ENCODE measurements at regions not wholly inside any gene's neighbourhood (a gene's known extent, or its start where the extent isn't known, plus 50 kb on each side); places are given as distances from the start of the nearest gene placed in this dataset.
"Not testable (repeated sequence)": the region's sequence is repeated elsewhere in the genome, so short reads cannot be mapped to it uniquely, and the experiment has no call there.

GRCh38 chr4:103305355-103305754 lies 107.2 kb upstream of the CENPE start:
- DNase-seq, result no peak

- no peak for DNase-seq
Measured at GRCh38 chr4:103303011-103303410, 104.9 kb upstream of the CENPE start.

- no peak for DNase-seq
Measured at GRCh38 chr4:103292959-103293358, 94.8 kb upstream of the CENPE start.

- no peak for DNase-seq
Measured at GRCh38 chr4:103292373-103292772, 94.2 kb upstream of the CENPE start.

- no peak for DNase-seq
Measured at GRCh38 chr4:103289186-103289585, 91.0 kb upstream of the CENPE start.

- DNase-seq, result no peak
Measured at GRCh38 chr4:103272174-103272573, 74.0 kb upstream of the CENPE start.

- DNase-seq, result no peak
Measured at GRCh38 chr4:103268746-103269145, 70.6 kb upstream of the CENPE start.

- DNase-seq, result no peak
Measured at GRCh38 chr4:103264905-103265304, 66.8 kb upstream of the CENPE start.

- not testable (repeated sequence) for DNase-seq
Measured at GRCh38 chr4:103256068-103256467, 57.9 kb upstream of the CENPE start.
